DMS153 treated with DMSO at 0.1 percent for 48 hours (cell line): ENCODE measurements at regions not wholly inside any gene's neighbourhood (a gene's known extent, or its start where the extent isn't known, plus 50 kb on each side); places are given as distances from the start of the nearest gene placed in this dataset.
"Not testable (repeated sequence)": the region's sequence is repeated elsewhere in the genome, so short reads cannot be mapped to it uniquely, and the experiment has no call there.

Experiments used
- DNase-seq: peaks from one replicate; lab custom pipeline; 2025; ENCODE audit not compliant: unreplicated experiment; lab: John Stamatoyannopoulos, UW

DNA sequence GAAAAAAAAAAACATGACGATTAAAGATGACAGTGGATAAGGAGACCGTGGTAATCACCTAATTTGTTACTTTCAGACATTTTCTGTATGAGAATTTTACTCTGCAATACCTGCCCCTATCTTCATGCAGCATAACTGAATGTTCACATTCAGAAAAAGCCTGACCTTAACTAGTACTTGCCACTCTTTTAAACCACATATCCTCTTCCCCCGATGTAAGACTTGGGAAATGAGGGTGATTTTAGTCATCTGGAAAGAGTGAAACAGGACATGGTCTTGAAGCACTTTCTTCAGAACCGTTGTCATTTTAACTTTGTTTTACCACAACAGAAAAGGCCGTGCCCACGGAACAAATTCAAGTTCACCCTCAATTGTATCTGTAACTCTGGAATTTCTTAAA, 318.5 kb downstream of the BCL2L11 start:
- not testable (repeated sequence) for DNase-seq

DNA sequence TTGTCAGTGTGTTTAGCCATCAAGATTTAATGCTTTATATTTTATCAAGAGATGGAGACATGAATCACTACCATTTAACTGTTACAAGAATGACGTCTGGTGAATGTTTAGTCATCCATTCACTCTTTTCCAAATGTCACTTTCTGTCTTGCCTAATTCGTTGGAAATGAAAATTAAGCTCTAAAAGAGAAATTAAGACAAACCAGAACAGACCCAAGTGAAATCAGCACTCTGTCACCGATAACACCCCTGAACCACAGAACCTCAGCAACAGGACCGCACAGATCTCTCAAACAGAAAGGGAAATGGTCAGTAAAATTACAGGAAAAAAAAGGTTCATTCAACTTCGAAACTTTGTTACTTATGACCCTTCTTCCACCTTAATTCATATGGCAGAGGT, 320.9 kb downstream of the BCL2L11 start:
- not testable (repeated sequence) for DNase-seq

DNA sequence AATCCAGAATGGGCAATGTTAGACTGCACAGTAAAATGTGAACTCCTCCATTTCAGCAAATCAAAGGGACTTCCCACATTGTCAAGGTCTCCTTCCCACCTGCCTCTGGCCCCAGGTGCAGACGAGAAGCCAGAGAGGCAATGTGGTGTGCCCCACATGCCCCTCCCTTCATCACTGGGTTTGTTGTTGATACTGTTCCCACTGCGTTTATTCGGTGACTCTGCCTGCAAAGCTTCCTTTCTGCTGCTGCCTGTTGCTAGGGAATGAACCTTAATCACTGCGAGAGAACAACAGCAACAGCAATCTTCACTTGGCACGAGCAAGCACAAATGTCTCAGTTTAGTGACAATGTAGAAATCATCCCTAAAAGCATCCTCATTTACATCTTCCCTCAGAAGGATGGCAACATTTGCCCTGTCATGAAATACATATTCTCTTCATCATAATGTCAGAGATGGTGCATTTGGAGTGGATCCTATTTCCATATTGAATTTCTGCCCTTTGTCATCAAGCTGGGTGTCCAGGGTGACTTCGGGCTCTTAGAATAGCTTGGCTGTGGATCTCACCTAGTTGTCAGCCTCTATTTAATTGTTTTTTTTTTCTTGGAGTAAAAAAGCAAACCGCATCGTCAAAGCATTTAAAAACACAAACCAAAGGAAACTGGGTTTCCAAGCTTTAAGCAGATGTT, 322.2 kb downstream of the BCL2L11 start:
- not testable (repeated sequence) for DNase-seq

DNA sequence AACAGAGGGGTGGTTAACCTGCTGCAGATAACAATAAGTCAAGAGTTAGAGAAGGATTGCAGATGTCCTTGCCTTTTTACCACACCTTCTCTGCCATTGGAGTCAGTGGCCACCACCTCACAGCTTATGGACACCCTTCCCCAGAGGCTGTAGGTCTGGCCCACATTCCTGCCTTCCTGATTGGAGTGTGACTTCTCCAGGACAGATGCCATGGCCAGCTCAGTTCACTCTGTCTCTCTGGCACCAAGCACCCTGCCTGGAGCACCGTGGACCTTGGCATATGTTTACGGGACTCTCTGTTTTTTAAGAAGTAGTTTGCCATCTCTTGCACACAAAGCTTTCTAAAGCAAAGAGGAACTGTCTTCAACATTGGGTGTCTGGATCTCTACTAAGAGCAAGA, 323.8 kb downstream of the BCL2L11 start:
- DNase-seq: not testable (repeated sequence)

DNA sequence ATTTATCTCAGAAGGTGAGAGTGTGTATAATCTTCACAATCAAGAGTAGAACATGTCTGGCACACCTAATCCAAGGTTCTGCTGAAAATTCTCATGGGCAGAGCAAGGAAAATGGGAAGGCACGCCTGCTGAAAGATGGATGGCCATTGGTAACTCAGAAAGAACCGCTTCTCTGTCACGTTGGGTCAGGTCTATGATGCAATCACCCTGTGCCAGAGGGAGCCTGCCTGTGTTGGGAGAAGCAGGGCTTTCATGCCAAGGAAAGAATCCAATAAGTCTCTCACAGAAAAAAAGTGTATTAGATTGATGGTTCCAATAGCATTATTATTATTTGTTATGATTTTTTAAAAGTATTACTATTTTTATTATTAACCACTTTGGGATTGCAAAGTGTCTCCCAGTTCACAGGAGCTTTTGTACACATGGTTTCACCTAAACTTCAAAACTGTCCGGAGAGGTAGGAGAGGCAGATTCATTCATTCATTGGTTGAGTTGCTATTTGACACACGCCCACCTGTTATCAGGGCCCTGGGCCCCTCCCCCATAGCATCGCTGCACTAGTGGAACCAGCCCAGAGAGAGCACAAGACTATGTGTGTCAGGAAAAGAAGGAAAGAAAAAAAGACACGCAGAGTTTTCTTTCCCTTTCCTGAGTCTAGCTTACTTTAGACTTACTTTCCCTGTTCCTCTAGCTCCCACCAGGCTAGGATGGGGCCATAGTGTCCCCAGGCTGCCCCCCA, 324.6 kb downstream of the BCL2L11 start:
- DNase-seq: not testable (repeated sequence)

DNA sequence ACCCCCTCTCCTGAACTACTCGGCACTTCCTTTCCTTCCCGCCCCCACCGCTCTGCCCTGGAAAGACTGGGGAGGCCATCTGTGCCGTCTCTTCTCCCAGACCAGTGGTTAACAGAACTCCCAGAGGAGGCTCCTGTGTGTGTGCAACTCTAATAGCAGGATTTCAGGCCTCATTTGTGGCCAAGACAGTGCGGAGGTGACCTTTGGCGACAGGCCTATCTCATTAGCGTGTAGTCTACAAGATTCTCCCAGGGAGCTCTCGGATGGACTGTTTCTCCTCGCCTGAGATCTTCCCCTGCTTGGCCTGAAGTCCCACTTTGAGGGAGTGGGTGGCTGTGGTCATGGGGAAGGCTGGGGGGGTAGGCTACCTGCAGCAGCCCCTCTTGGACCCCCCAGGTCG, 325.2 kb downstream of the BCL2L11 start:
- DNase-seq: not testable (repeated sequence)

DNA sequence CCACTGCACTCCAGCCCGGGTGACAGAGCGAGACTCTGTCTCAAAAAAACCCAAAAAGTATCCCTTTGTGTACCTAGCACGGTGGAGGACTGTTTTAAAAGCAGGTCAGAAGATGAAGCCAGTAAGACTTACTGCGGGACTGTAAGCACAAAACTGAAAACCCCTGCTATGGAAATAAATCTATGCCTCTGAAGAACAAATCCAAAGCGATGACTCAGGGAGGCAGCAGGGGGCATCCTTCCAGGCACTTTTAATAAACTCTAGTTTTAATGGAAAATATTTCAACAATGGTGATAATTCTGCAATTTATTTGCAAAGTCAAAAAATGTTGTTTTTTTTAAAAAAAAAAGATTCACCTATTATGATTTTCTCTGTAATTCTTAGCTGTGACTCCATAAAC, 326.8 kb downstream of the BCL2L11 start:
- not testable (repeated sequence) for DNase-seq

DNA sequence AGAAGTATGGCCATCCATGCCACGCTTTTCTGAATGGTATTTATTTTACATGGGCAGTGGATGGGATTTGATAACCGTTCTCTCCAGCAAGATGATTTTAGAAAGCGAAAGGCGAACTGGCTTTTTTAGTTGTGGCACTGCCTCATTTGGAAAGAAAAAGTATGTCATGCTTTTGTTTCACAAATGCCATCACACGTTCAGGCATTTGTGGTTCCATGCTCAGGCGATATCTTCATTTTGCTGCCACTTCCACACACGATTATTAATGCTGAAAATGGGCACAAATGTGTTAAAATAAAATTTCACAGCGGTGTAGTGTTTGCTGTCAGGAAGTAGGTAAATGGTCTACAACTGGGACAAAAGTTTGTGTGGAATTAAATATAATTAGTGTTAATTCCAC, 328.1 kb downstream of the BCL2L11 start:
- DNase-seq: not testable (repeated sequence)

DNA sequence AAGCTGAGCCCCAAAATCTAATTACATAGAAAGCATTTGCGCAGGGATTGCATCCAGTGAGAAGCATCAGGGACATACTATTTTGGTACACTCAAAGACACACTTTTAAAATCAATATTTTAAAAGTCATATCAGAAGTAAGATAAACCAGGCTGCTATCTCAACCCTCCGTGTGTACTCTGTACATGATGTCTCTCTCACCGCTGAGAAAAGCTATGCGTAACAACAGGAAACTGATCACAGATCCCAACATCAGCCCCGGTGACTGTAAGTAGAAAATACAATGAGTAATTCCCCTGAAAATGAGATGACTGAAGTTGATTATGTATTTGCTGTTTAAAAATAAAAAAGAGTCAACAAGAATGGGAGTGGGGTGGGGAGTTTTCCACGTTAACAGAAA, 329.8 kb downstream of the BCL2L11 start:
- DNase-seq: not testable (repeated sequence)

DNA sequence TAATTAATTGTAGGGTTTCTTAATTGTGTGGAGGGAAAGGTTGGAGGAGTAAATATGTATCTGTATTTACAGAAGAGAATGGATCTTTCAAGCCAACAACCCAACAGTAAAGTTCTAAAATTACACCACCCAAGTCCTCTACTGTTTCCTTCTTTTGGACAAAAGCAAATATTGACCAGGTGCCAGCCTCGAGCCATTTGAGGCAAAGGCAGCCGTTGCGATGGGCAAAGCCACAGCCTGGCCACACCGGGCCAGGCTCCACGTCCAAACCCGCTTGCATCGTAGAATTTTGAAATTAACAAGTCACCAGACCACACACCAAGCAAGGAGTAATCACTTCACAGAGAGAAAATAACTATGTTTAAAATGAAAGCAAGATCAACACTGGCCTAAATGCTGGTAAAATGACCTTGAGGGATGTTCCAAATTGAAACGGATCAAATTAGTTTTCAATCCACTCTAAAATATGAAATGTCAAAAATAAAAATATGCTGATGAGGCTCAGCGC, 331.0 kb downstream of the BCL2L11 start:
- DNase-seq: not testable (repeated sequence)

DNA sequence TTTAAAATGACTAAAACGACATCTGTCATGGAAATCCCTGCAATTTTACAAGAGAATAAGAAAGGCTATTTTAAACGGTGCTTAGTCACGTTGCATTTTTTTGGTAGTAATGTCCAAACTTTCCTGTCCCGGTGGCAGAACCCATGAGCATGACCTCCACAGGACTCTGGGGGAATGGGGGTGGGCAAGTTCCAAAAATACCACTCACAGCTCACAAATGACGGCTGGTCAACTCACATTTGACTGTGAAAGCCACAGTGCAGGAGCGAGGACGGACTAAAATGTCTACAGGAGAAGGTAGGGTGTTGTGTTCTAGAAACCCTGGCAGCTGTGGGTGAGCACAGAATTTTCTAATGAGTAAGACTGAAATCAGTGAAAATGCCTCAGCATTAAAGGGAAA, 331.5 kb downstream of the BCL2L11 start:
- DNase-seq: not testable (repeated sequence)

DNA sequence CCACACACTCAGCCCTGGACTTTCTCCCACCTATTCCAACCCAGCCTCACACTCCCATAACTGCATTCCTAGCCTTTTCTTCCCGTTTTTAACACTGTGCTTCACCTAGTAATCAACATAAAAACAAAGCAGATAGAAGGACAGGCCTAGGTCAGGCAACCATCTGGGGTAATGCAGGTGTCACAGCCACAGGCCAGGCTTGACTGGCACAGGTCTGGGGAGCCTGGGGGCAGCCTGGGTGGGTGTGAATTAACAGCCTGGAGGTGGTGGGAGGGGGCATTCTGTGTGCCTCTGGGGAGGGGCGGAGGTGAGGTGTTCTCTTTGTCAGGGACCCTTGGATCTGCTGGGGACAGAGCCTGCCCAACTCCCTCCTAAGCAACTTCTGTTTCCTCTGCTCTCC, 332.6 kb downstream of the BCL2L11 start:
- DNase-seq: not testable (repeated sequence)

DNA sequence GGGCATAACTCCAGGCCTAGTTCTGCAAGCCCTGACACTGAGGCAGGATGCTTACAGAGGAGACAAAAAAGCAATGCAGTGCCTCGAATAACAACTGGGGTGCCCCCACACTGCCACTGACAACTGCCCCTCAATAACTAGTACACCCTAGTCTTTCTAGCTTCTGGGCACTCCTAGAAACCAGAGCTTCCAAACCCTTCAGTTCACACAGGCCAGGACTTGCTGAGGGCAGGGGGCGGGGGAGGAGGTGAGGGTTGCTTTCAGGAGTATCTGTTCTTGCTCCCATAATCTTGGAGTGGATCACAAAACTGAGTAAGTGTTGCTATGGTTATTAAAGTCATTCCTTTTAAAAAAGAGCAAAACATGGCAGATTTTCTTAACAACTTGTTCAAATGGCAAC, 333.1 kb downstream of the BCL2L11 start:
- DNase-seq: not testable (repeated sequence)

DNA sequence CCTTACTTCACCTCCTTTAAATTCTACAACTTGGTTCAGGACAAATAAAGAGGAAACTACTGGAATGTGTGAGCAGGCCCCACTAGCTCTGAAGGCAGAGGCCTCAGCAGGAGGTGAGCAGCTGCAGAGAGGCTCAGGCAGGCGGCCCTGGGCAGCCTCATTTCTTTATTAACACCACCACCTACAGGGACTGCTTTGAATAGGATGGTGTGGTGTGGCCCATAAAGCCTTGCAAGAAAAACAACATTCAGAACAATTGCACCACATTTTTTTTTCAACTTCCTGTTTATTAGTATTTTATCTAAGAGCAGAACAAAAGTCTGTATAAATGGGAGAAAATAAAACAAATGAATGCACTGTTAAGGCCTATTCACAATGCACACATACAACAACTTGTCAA, 333.7 kb downstream of the BCL2L11 start:
- not testable (repeated sequence) for DNase-seq

DNA sequence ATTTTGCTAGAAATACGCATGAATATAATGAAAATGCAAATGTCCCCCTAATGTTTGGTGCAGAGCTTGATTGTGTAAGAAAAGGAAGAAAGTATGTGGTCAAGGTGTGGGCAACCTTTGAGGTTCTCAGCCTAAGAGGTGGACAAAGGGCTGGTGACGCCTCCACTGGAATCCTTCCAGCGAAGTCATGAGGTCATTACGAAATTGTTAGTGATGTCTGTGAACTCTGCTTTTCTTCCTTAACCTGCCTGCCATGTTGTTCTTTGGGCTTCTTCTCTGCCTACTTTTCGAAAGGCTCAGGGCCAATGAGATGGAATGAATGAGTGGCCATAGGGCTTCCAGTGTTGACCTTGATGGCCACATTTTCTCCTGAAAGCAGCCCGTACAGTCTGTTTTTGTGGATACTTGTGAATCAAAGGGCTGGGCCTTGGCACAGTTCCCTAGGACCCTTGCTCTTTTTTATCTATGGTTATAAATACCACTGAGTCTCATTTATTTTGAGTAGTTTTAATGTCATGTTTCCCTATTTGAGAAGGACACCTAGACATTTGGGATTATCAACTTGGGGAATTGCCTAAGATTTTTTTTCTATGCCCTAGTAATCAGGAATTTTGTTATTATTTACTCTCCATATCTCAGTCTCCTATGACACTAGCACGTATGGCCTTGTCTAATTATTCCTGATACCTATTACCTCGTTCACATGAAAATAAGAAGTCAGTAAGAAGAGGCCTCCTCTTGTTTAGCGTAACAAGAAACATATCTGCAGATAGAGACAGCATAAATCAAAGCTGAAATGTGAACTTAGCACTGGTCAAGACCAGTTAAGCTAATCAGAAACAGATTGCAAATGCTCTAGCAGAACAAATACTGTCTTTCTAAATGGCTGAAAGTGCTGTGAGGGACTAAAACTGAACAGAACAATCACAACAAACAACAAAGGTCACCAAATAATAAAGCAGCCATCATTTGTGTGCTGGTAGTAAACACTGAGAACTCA, 334.6 kb downstream of the BCL2L11 start:
- not testable (repeated sequence) for DNase-seq

DNA sequence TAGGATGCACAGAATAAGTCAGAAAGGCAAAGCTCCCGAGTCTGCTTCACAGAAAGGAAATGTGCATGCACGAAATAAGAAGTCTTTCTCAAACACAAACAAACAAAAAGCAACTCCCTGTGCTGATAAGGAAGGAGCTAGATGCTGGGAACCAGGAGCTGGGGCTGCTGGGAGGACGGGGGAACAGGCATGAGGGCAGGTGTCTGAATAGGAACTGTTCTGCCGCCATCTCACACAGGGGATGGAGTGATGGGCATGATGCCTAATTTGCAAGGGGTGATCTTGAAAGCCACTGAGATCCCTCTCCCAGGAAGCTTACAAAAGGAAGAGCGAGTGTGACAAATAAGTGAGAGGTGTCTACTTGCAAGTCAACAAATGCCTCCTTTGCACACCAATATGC, 336.5 kb downstream of the BCL2L11 start:
- not testable (repeated sequence) for DNase-seq

DNA sequence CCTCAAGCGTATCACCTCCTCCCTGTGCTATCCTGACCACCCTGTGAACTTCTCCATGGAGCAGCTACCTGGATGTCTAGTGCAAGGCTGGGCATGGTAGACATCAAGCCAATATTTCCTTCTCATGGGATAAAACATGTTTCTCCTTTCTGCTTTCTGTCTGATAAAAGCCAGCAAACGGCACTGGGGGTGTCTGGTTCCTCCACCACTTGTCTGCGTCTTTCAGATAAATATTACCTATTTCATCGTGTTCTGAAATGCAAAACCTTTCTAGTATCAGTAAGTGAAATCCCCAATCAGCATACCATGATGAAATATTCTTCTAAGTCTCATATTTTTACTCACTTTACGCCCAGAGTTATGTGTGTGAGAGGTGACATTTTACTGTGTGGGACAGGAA, 340.2 kb downstream of the BCL2L11 start:
- not testable (repeated sequence) for DNase-seq

DNA sequence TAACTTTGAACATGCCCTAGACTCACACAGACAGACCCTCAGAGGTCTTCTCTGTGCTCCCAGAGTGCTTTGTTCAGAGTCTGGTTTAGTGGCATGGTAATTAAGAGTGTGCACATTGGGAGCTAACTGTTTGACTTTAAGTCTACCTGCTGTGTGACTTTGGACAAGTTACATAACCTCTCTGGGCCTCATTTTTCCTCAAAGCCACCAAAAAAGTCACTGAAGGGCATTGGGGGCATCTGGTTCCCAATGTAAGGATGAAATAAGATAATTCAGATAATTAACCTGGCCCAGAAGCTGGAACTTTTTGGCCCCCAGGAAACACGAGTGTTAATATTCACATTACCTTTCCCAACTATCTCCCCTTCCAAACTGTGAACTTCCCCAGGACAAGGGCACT, 341.1 kb downstream of the BCL2L11 start:
- not testable (repeated sequence) for DNase-seq

DNA sequence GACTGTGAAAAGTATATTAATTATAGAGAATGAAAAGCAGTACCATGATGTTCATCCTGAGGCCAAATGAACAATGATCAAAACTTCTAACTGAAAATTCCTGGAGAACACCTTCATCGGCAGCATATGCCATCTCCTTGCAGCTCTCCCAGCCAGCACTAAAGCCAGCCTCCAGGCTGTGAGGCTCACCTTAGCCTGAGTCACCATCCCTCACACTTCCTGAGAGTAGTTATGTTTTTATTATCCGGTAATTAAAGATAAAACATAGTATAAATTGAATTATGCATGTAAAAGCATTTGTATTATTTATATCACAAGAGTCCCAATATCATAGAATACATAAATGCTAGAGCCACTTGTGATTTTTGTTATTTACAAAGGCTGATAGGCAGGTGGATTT, 341.9 kb downstream of the BCL2L11 start:
- not testable (repeated sequence) for DNase-seq

DNA sequence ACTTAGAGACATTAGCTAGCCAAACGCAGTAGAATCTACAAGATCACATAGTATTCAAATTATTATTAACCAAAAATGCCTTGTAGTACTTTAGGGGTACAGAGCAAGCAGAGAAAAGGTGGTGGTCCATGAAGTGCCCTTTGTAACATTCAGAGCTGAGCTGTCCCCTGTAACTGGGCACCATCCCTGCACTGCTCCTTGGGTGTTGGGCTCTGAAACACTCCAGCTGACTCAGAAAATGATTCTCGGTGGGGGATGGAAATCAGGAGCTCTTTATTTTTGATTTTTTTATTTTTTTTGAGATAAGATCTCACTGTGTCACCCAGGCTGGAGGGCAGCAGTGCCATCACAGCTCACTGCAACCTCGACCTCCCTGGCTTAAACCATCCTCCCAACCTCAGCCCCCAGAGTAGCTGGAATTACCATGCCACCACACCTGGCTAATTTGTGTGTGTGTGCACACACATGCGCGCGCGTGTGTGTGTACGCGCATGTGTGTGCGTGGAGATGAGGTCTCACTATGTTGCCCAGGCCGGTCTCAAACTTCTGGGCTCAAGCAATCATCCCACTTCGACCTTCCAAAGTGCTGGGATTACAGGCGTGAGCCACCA, 342.6 kb downstream of the BCL2L11 start:
- not testable (repeated sequence) for DNase-seq

DNA sequence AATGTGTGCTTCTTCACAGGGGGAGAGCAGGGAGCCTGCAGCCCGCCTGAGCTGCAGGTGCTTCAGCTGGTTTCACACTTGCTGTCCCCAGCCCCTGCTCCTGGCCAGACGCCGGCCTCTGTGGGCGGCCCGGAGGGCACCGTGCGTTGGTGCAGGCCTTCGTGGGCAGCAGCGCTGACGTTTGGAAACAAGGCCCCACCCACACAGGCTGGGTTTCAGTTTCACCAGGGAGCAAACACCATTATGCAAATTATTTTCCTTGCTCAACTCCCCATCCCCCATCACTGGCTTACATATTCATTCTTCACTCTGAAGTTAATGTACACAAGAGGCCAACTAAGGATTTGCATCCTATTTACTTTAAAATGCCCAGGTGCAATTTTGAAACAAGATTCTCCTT, 343.2 kb downstream of the BCL2L11 start:
- not testable (repeated sequence) for DNase-seq
